ENCODE measurements at regions not wholly inside any gene's neighbourhood (a gene's known extent, or its start where the extent isn't known, plus 50 kb on each side); places are given as distances from the start of the nearest gene placed in this dataset.

GRCh38 chr18:41022484-41022883 is 932.5 kb upstream of the PIK3C3 start:
- TF ChIP-seq CTCF (conservative IDR thresholded peaks at IDR 0.05; ENCODE audit: low read depth, low read length): no peak
- no peak overlapping the region for H3K4me2 ChIP-seq
- H4K20me1 ChIP-seq (ENCODE audit: insufficient read depth): no peaks in the 10 kb centered on the region
- H3K9ac ChIP-seq: no peak overlapping the region
- no peak overlapping the region for H2AFZ ChIP-seq (ENCODE audit: low read depth)
- no peak overlapping the region for H3K4me3 ChIP-seq (IDR thresholded peaks at IDR 0.05; ENCODE audit: insufficient read depth, low read depth, low read length)
- H3K4me1 ChIP-seq (ENCODE audit: low read depth, poor library complexity, severe bottlenecking): peaks cover 13% of the 10 kb centered on the region
- no peaks in the 10 kb centered on the region for H3K36me3 ChIP-seq (ENCODE audit: insufficient read depth)
- no peak overlapping the region for H3K27ac ChIP-seq
- no peaks in the 10 kb centered on the region for H3K27me3 ChIP-seq (ENCODE audit: insufficient read depth, low read depth)
- no peaks in the 10 kb centered on the region for H3K79me2 ChIP-seq (ENCODE audit: insufficient read depth, low read depth)

- Histone ChIP-seq H2AFZ (ENCODE audit: low read depth) (no peak overlapping the region), H3K36me3 (ENCODE audit: insufficient read depth) (no peaks in the 10 kb centered on the region), H3K27me3 (ENCODE audit: insufficient read depth, low read depth) (no peaks in the 10 kb centered on the region), H4K20me1 (ENCODE audit: insufficient read depth) (no peaks in the 10 kb centered on the region), H3K4me1 (ENCODE audit: low read depth, poor library complexity, severe bottlenecking) (peaks cover 18% of the 10 kb centered on the region), H3K9ac (no peak overlapping the region), H3K4me3 (IDR thresholded peaks at IDR 0.05; ENCODE audit: insufficient read depth, low read depth, low read length) (no peak overlapping the region), H3K4me2 (no peak overlapping the region), H3K79me2 (ENCODE audit: insufficient read depth, low read depth) (no peaks in the 10 kb centered on the region), H3K27ac (no peak overlapping the region)
- TF ChIP-seq CTCF (conservative IDR thresholded peaks at IDR 0.05; ENCODE audit: low read depth, low read length): no peak
Observed at GRCh38 chr18:41021089-41021488, 933.9 kb upstream of the PIK3C3 start.

GRCh38 chr18:41012194-41012593 is 942.8 kb upstream of the PIK3C3 start:
- Histone ChIP-seq H3K27me3 (ENCODE audit: insufficient read depth, low read depth) (no peaks in the 10 kb centered on the region), H3K4me1 (ENCODE audit: low read depth, poor library complexity, severe bottlenecking) (peaks cover 52% of the 10 kb centered on the region), H3K9ac (no peak overlapping the region), H3K79me2 (ENCODE audit: insufficient read depth, low read depth) (no peaks in the 10 kb centered on the region), H3K4me3 (IDR thresholded peaks at IDR 0.05; ENCODE audit: insufficient read depth, low read depth, low read length) (no peak overlapping the region), H4K20me1 (ENCODE audit: insufficient read depth) (no peaks in the 10 kb centered on the region), H3K4me2 (no peak overlapping the region), H3K36me3 (ENCODE audit: insufficient read depth) (no peaks in the 10 kb centered on the region), H3K27ac (no peak overlapping the region), H2AFZ (ENCODE audit: low read depth) (no peak overlapping the region)
- no peak for TF ChIP-seq CTCF (conservative IDR thresholded peaks at IDR 0.05; ENCODE audit: low read depth, low read length)

GRCh38 chr18:41009926-41010325 is 945.1 kb upstream of the PIK3C3 start:
- TF ChIP-seq CTCF (conservative IDR thresholded peaks at IDR 0.05; ENCODE audit: low read depth, low read length): no peak
- H3K4me2 ChIP-seq: peak overlapping the region; percentile 86

More at GRCh38 chr18:41009926-41010325, 945.1 kb upstream of the PIK3C3 start:
- Histone ChIP-seq H3K9ac (peak overlapping the region; percentile 44; the same call in 1 of the 2 replicates), H2AFZ (ENCODE audit: low read depth) (peak overlapping the region; percentile 63; the same call in 1 of the 2 replicates), H3K27ac (peak overlapping the region; percentile 87), H3K4me3 (IDR thresholded peaks at IDR 0.05; ENCODE audit: insufficient read depth, low read depth, low read length) (no peak overlapping the region), H3K27me3 (ENCODE audit: insufficient read depth, low read depth) (no peaks in the 10 kb centered on the region), H3K4me1 (ENCODE audit: low read depth, poor library complexity, severe bottlenecking) (peaks cover 61% of the 10 kb centered on the region), H3K79me2 (ENCODE audit: insufficient read depth, low read depth) (no peaks in the 10 kb centered on the region), H4K20me1 (ENCODE audit: insufficient read depth) (no peaks in the 10 kb centered on the region), H3K36me3 (ENCODE audit: insufficient read depth) (no peaks in the 10 kb centered on the region)
